ENCODE measurements at regions not wholly inside any gene's neighbourhood (a gene's known extent, or its start where the extent isn't known, plus 50 kb on each side); places are given as distances from the start of the nearest gene placed in this dataset.
"Not testable (repeated sequence)": the region's sequence is repeated elsewhere in the genome, so short reads cannot be mapped to it uniquely, and the experiment has no call there.

DNA sequence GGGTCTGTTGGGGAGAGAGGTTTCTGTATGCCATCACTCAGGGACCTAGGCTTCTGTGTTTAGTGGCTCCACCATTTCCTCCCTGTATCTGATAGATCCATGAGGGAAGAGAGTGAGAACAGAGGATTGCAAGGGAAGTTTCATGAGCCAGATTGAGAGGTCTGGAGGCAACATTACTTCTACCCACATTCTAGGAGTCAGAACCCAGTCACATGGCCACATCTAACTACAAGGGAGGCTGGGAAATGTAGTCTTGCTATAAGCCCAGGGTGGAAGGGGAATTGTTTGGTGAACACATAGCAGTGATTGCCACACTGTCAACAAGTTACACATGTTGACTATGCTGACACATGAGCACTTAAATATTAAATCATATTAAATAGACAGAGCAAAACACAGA, 834.8 kb downstream of the C12orf50 start:
- H3K9me3 Mint-ChIP-seq; H3K4me1 Mint-ChIP-seq (ENCODE audit: low read depth): not testable (repeated sequence)

DNA sequence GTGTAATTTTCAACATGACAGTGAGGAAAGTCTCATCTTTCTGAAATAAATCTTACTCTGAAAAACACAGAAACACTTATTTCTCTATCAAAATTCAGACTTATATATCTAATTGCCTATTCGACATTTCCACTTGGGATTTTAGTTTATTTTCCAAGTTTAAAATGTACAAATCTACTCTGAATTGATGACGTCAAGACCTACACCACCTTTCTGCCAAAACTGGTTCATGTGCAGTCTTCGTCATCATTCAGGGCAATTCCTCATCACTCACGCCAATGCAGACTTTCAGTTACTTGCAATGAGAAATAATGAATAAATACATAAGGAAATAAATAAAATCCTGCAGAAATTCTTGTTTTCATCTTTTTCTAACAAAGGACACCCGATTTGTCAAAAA, 843.8 kb downstream of the C12orf50 start:
- no peaks in the 10 kb centered on the region for H3K4me1 Mint-ChIP-seq (ENCODE audit: low read depth)
- intact Hi-C loops (cut with micrococcal nuclease), result no loop called here
- H3K27ac Mint-ChIP-seq, result no peak overlapping the region
- H3K27me3 Mint-ChIP-seq (ENCODE audit: insufficient read depth), result no peaks in the 10 kb centered on the region
- H3K9me3 Mint-ChIP-seq, result peaks cover 4% of the 10 kb centered on the region
- no peaks in the 10 kb centered on the region for H3K36me3 Mint-ChIP-seq (ENCODE audit: low read depth)
- no peak for DNase-seq (ENCODE audit: low spot score)
- no peak overlapping the region for H3K4me3 Mint-ChIP-seq

More for the DNA sequence above, 834.8 kb downstream of the C12orf50 start:
- H3K4me3 Mint-ChIP-seq; H3K27ac Mint-ChIP-seq; intact Hi-C loops (cut with micrococcal nuclease); H3K27me3 Mint-ChIP-seq (ENCODE audit: insufficient read depth); H3K36me3 Mint-ChIP-seq (ENCODE audit: low read depth); DNase-seq (ENCODE audit: low spot score): not testable (repeated sequence)

DNA sequence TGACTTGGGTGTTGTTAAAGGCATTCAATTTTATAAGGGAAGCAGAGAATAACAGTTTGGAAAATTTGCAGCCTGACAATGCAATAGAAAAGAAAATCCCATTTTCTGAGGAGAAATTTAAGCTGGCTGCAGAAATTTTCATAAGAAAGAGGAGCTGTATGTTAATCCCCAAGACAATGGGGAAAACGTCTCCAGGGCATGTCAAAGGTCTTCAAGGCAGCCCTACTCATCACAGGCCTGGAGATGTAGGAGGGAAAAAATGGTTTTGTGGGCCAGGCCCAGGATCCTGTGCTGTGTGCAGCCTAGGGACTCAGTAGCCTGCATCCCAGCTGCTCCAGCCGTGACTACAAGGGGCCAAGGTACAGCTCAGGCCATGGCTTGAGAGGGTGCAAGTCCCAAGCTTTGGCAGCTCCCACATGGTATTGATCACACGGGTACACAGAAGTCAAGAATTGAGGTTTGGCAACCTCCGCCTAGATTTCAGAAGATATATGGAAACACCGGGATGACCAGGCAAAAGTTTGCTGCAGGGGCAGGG, 846.4 kb downstream of the C12orf50 start:
- DNase-seq (ENCODE audit: low spot score), result no peak
- Mint-ChIP-seq H3K4me3 (no peak overlapping the region), H3K36me3 (ENCODE audit: low read depth) (no peaks in the 10 kb centered on the region), H3K9me3 (peaks cover 4% of the 10 kb centered on the region), H3K27ac (no peak overlapping the region), H3K27me3 (ENCODE audit: insufficient read depth) (no peaks in the 10 kb centered on the region), H3K4me1 (ENCODE audit: low read depth) (no peaks in the 10 kb centered on the region)
- intact Hi-C loops (cut with micrococcal nuclease), result no loop called here

DNA sequence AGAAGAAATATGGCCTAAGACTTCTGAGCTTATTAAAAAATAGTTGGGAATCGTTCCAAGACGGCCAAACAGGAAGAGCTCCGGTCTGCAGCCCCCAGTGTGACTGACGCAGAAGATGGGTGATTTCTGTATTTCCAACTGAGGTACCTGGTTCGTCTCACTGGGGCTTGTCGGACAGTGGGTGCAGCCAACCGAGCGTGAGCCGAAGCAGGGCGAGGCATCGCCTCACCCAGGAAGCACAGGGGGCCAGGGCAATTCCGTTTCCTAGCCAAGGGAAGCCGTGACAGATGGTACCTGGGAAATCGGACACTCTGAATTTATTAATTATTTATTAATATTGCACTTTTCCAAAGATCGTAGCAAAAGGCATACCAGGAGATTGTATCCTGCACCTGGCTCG, 857.8 kb downstream of the C12orf50 start:
- Mint-ChIP-seq H3K4me3 (no peak overlapping the region), H3K27me3 (ENCODE audit: insufficient read depth) (no peaks in the 10 kb centered on the region), H3K27ac (no peak overlapping the region), H3K4me1 (ENCODE audit: low read depth) (no peaks in the 10 kb centered on the region), H3K9me3 (peaks cover 15% of the 10 kb centered on the region), H3K36me3 (ENCODE audit: low read depth) (no peaks in the 10 kb centered on the region)
- no peak for DNase-seq (ENCODE audit: low spot score)
- intact Hi-C loops (cut with micrococcal nuclease), result no loop called here

DNA sequence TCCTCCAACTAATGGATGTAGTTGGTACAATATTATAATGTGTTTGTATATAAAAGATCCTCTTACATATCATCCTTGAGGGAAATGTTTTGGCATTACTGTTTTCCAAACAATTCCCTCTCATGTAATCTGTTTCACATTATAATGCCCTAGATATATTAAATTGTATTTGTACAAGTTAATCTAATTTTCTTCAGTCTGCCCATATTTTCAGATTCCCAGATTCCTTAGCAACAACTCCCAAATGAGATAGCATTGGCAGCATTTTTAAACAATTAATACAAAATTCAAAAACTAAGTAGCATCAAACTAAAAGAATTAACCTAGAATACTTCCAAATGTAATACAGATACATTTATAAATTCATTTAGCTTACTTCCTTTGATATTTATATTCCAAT, 860.2 kb downstream of the C12orf50 start:
- peaks cover 30% of the 10 kb centered on the region for H3K9me3 Mint-ChIP-seq
- intact Hi-C loops (cut with micrococcal nuclease), result no loop called here
- H3K4me3 Mint-ChIP-seq, result no peak overlapping the region
- H3K27ac Mint-ChIP-seq, result no peak overlapping the region
- DNase-seq (ENCODE audit: low spot score), result no peak
- no peaks in the 10 kb centered on the region for H3K4me1 Mint-ChIP-seq (ENCODE audit: low read depth)
- H3K36me3 Mint-ChIP-seq (ENCODE audit: low read depth), result no peaks in the 10 kb centered on the region
- no peaks in the 10 kb centered on the region for H3K27me3 Mint-ChIP-seq (ENCODE audit: insufficient read depth)

DNA sequence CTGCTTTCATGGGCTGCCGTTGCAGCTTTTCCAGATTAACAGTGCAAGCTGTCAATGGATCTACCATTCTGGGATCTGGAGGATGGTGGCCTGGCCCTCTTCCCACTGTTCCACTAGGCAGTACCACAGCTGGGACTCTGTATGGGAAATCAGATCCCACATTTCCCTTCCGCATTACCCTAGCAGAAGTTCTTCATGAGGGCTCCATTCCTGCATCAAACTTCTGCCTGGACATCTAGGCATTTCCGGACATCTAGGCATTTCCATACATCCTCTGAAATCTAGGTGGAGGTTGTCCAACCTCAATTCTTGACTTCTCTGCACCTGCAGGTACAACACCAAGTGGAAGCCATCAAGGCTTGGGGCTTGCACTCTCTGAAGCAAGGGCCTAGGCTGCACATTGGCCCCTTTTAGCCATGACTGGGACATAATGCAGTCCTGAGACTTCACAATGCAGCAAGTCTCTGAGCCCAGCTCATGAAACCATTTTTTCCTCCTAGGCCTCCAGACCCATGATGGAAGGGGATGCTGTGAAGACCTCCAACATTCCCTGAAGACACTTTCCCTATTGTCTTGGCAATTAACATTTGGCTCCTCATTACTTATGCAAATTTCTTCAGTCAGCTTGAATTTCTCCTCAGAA, 863.3 kb downstream of the C12orf50 start:
- Mint-ChIP-seq H3K9me3 (peaks cover 27% of the 10 kb centered on the region), H3K27me3 (ENCODE audit: insufficient read depth) (no peaks in the 10 kb centered on the region), H3K36me3 (ENCODE audit: low read depth) (no peaks in the 10 kb centered on the region), H3K4me3 (no peak overlapping the region), H3K27ac (no peak overlapping the region), H3K4me1 (ENCODE audit: low read depth) (no peaks in the 10 kb centered on the region)
- no peak for DNase-seq (ENCODE audit: low spot score)
- intact Hi-C loops (cut with micrococcal nuclease), result no loop called here

DNA sequence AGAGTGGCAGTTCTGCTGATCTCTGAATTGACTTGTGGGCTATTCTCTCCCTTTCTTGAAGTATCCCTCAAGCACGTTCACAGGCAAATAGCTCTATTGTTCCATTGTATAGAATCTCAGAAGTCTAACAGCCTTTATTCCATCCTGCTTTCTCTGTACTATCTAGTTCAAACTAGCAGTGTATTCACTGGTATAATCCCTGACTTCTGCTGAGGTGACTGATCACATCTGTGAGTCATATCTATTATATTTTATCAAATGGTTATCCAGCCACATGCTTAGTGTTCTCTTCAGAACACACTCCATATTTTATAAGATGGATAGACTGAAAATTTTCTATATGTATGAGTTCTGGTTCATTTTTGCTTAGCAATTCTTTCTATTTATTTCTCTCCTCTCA, 866.1 kb downstream of the C12orf50 start:
- no peaks in the 10 kb centered on the region for H3K36me3 Mint-ChIP-seq (ENCODE audit: low read depth)
- DNase-seq (ENCODE audit: low spot score), result no peak
- H3K27me3 Mint-ChIP-seq (ENCODE audit: insufficient read depth), result no peaks in the 10 kb centered on the region
- intact Hi-C loops (cut with micrococcal nuclease), result no loop called here
- H3K27ac Mint-ChIP-seq, result no peak overlapping the region
- H3K9me3 Mint-ChIP-seq, result peaks cover 23% of the 10 kb centered on the region
- H3K4me3 Mint-ChIP-seq, result no peak overlapping the region
- no peaks in the 10 kb centered on the region for H3K4me1 Mint-ChIP-seq (ENCODE audit: low read depth)

DNA sequence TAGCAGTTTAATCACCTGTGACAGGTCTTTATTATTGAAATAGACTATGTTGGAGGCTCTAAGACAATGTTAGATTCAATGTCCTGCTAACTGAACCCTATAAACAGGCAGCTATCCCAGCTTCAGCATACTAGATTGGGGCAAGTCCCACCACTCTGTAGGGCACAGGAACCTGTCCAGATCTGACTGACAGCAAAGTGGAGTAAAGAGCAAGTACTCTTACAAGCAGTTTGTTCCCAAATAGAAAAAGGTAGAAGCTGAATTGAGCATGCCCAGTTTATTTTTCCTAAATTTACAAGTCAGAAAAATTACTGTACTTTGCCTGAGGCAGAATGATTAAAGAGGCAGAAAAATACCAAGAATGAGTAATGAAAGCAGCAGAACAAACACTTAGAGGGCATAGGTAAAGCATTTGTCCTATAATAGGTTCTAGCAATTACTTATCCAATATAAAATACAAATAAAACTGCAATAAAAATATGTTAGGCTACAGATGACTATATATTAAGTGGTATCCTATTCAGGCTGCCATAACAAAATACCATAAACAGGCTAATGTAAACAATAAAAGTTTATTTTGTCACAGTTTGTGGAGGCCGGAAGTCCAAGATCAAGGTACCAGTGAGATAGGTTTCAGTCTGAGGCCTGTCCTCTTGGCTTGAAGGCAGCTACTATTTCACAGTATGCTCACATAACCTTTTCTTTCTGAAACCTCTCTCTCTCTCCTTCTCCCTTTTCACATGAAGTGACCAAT, 868.2 kb downstream of the C12orf50 start:
- no peaks in the 10 kb centered on the region for H3K4me1 Mint-ChIP-seq (ENCODE audit: low read depth)
- H3K9me3 Mint-ChIP-seq, result peaks cover 17% of the 10 kb centered on the region
- no peak overlapping the region for H3K27ac Mint-ChIP-seq
- DNase-seq (ENCODE audit: low spot score), result no peak
- no peaks in the 10 kb centered on the region for H3K27me3 Mint-ChIP-seq (ENCODE audit: insufficient read depth)
- no peak overlapping the region for H3K4me3 Mint-ChIP-seq
- intact Hi-C loops (cut with micrococcal nuclease), result no loop called here
- H3K36me3 Mint-ChIP-seq (ENCODE audit: low read depth), result no peaks in the 10 kb centered on the region

DNA sequence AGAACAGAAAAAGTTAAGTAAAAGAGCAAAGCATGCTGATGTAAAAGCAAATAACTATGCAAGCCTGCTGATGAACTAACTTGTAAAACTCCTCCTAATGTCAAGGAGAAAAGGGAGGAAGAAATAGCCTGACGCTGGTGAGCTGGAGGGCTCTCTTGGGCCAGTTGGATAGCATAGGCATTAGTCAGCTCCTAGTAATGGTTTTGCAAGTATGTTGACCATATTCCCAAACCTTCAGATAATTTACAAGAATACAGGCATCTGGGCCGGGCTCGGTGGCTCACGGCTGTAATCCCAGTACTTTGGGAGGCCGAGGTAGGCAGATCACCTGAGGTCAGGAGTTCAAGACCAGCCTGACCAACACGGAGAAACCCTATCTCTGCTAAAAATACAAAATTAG, 871.4 kb downstream of the C12orf50 start:
- no peak for DNase-seq (ENCODE audit: low spot score)
- H3K4me3 Mint-ChIP-seq, result no peak overlapping the region
- no peaks in the 10 kb centered on the region for H3K9me3 Mint-ChIP-seq
- intact Hi-C loops (cut with micrococcal nuclease), result no loop called here
- no peaks in the 10 kb centered on the region for H3K36me3 Mint-ChIP-seq (ENCODE audit: low read depth)
- no peaks in the 10 kb centered on the region for H3K4me1 Mint-ChIP-seq (ENCODE audit: low read depth)
- no peak overlapping the region for H3K27ac Mint-ChIP-seq
- H3K27me3 Mint-ChIP-seq (ENCODE audit: insufficient read depth), result no peaks in the 10 kb centered on the region

DNA sequence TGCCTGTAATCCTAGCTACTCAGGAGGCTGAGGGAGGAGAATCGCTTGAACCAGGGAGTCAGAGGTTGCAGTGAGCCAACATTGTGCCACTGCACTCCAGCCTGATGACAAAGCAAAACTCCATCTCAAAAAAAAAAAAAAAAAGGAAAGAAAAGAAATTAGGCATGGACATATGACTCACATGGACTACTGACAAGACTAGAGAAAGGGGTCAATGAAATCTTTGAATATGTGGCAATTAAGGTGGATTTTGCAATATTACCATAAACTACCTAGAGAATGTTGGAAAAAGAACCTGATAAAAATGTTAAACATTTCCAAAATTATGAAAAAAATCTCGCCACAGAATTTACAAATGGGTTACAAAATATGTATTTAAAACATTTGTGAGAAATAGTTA, 873.6 kb downstream of the C12orf50 start:
- H3K9me3 Mint-ChIP-seq, result no peaks in the 10 kb centered on the region
- intact Hi-C loops (cut with micrococcal nuclease), result no loop called here
- H3K36me3 Mint-ChIP-seq (ENCODE audit: low read depth), result no peaks in the 10 kb centered on the region
- no peaks in the 10 kb centered on the region for H3K27me3 Mint-ChIP-seq (ENCODE audit: insufficient read depth)
- no peaks in the 10 kb centered on the region for H3K4me1 Mint-ChIP-seq (ENCODE audit: low read depth)
- H3K4me3 Mint-ChIP-seq, result no peak overlapping the region
- no peak for DNase-seq (ENCODE audit: low spot score)
- H3K27ac Mint-ChIP-seq, result no peak overlapping the region

DNA sequence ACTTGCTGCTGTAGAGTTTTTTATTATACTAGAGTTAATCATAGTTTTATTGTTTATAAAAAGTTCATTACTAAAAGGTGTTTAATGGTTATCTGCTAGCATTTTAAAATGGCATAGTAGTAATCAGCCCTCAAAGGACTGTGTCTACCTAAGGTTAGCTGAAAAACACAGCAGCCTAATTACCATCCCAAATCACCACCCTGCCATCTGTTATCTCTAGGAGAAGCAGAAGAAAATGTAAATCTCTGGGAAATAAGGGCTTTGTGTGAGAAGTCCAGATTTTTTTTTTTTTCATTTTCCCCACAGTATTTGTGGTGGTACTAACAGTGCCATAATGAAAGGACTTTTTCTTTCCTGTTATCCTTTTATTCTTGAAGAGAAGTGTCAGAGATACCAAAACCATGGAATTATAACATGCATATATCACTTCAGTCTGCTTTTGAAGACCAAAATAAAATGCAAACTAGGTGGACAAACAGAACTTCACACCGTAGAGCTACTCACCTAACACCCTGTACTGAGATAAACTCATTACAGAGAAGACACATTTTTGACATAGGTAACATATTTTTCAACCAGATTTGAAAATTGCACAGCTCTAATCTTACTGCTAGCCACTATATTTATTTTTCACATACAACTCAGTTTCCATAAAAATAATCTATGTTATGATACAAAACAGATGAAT, 876.2 kb downstream of the C12orf50 start:
- Mint-ChIP-seq H3K4me1 (ENCODE audit: low read depth) (no peaks in the 10 kb centered on the region), H3K4me3 (no peak overlapping the region)
- intact Hi-C loops (cut with micrococcal nuclease), result no loop called here

DNA sequence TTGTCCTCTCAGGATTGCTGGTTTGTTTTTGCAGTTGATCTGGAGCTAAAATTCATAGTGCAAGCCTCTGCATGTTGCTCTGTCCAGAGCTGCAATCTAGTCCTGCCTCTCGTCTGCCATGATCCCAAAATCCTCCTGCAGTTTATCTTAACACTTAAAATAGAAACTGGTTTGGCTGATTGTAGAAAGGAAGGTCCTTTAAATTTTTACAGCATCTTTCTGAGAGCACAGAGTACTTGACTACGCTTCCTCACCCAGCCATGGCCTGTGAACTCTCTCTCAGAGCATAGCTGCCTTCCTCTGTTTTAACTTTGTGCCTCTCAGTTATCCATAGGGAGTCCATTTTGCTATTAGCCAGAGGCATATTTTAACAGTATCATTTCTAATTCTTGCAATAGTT, 877.1 kb downstream of the C12orf50 start:
- Mint-ChIP-seq H3K27ac (no peak overlapping the region), H3K36me3 (ENCODE audit: low read depth) (no peaks in the 10 kb centered on the region), H3K9me3 (peaks cover 3% of the 10 kb centered on the region), H3K4me3 (no peak overlapping the region), H3K27me3 (ENCODE audit: insufficient read depth) (no peaks in the 10 kb centered on the region), H3K4me1 (ENCODE audit: low read depth) (no peaks in the 10 kb centered on the region)
- intact Hi-C loops (cut with micrococcal nuclease), result no loop called here
- no peak for DNase-seq (ENCODE audit: low spot score)

More for the DNA sequence above, 876.2 kb downstream of the C12orf50 start:
- H3K9me3 Mint-ChIP-seq, result peaks cover 3% of the 10 kb centered on the region
- H3K27ac Mint-ChIP-seq, result no peak overlapping the region
- H3K36me3 Mint-ChIP-seq (ENCODE audit: low read depth), result no peaks in the 10 kb centered on the region
- no peak for DNase-seq (ENCODE audit: low spot score)
- no peaks in the 10 kb centered on the region for H3K27me3 Mint-ChIP-seq (ENCODE audit: insufficient read depth)

DNA sequence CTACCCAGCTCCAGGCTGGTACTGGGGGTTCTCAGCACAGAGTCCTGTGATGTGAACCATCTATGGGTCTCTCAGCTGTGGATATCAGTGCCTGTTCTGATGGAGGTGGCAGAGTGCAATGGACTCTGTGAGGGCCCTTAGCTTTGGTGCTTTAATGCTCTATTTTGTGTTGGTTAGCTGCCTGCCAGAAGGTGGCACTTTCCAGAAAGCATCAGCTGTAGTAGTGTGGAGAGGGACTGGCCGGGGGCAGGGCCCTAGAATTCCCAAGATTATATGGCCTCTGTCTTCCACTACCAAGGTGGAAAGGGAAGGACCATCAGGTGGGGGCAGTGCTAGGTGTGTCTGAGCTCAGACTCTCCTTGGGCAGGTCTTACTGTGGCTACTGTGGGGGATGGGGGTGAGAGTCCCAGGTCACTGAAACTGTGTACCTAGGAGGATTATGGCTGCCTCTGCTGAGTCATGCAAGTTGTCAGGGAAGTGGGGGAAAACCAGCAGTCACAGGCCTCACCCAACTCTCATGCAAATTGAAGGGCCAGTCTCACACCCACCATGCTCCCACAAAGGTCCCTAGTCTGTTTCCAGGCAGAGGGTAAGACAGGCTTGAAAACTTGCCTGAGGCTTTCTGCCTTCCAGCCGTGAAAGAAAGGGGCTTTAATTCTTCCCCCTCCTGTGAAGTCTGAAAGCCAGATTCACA, 878.1 kb downstream of the C12orf50 start:
- intact Hi-C loops (cut with micrococcal nuclease), result no loop called here
- H3K9me3 Mint-ChIP-seq, result peaks cover 3% of the 10 kb centered on the region
- H3K27ac Mint-ChIP-seq, result no peak overlapping the region
- no peaks in the 10 kb centered on the region for H3K27me3 Mint-ChIP-seq (ENCODE audit: insufficient read depth)
- DNase-seq (ENCODE audit: low spot score), result no peak
- H3K4me1 Mint-ChIP-seq (ENCODE audit: low read depth), result no peaks in the 10 kb centered on the region
- H3K36me3 Mint-ChIP-seq (ENCODE audit: low read depth), result no peaks in the 10 kb centered on the region
- H3K4me3 Mint-ChIP-seq, result no peak overlapping the region

Measured in activated T-helper 1 cell treated with anti-CD3 and anti-CD28 coated beads, Interleukin-12 subunit alpha, Interleukin-12 subunit beta, Interleukin-2, Interleukin-4 antibody, amounts not matched to agents 30 ng/mL and 10 ng/mL and 1 ng/mL, durations not matched to agents 14 hours and 24 hours and 36 hours (primary cell).